ENCODE measurements at regions not wholly inside any gene's neighbourhood (a gene's known extent, or its start where the extent isn't known, plus 50 kb on each side); places are given as distances from the start of the nearest gene placed in this dataset.

- TF ChIP-seq CTCF (conservative IDR thresholded peaks at IDR 0.05; ENCODE audit: low read depth, low read length) (no peak), EZH2phosphoT487 (IDR thresholded peaks at IDR 0.05; ENCODE audit: borderline replicate concordance, low read length) (no peak), EZH2 (IDR thresholded peaks at IDR 0.05; ENCODE audit: low read length, unreplicated experiment) (no peak)
Observed at GRCh38 chr11:81993755-81994154, 739.9 kb downstream of the FAM181B start.

All from PC-3 (cell line).